GM23338 (cell line): ENCODE measurements at regions not wholly inside any gene's neighbourhood (a gene's known extent, or its start where the extent isn't known, plus 50 kb on each side); places are given as distances from the start of the nearest gene placed in this dataset.

Source experiments
- ATAC-seq: fragments of 200-7000 bp; cut with Tn5 transposase; 3 replicates; pipeline ENCODE4 v1.9.1; 2020
- DNase-seq: peaks from one replicate; pipeline ENCODE4 v3.0.0-alpha.2; 2015; ENCODE audit warnings: low spot score
- H2AFZ ChIP-seq: fragments of 200-600 bp; sonication (generic); 2 replicates; pipeline ENCODE4 v1.8.0; 2016; ENCODE audit warnings: antibody characterized with exemption, mild to moderate bottlenecking, moderate library complexity
- H3F3A ChIP-seq: fragments of 200-600 bp; sonication (generic); replicated peaks from 2 replicates; pipeline ENCODE4 v1.8.0; 2017; ENCODE audit warnings: antibody characterized with exemption, mixed run types, low read depth
- H3K27ac ChIP-seq: fragments of 200-600 bp; sonication (generic); 2 replicates; pipeline ENCODE4 v1.6.1; 2016; ENCODE audit warnings: low read depth
- H3K27me3 ChIP-seq: fragments of 200-600 bp; sonication (generic); 2 replicates; pipeline ENCODE4 v1.8.0; 2016; ENCODE audit warnings: mild to moderate bottlenecking, mixed run types, moderate library complexity; ENCODE audit not compliant: insufficient read depth
- H3K36me3 ChIP-seq: fragments of 200-600 bp; sonication (generic); 2 replicates; pipeline ENCODE4 v1.8.0; 2016; ENCODE audit warnings: mild to moderate bottlenecking; ENCODE audit not compliant: insufficient read depth
- H3K4me1 ChIP-seq: fragments of 200-600 bp; sonication (generic); 2 replicates; pipeline ENCODE4 v1.8.0; 2016; ENCODE audit warnings: mild to moderate bottlenecking, moderate library complexity; ENCODE audit not compliant: insufficient read depth
- H3K4me2 ChIP-seq: fragments of 200-600 bp; sonication (generic); 2 replicates; pipeline ENCODE4 v1.7.1; 2017; ENCODE audit warnings: mixed run types
- H3K4me3 ChIP-seq: fragments of 200-600 bp; sonication (generic); 2 replicates; pipeline ENCODE4 v1.6.1; 2016; ENCODE audit warnings: mixed run types
- H3K79me2 ChIP-seq: fragments of 200-600 bp; sonication (generic); replicated peaks from 2 replicates; pipeline ENCODE4 v1.8.0; 2017; ENCODE audit warnings: mild to moderate bottlenecking; ENCODE audit not compliant: insufficient read depth
- H3K9me2 ChIP-seq: fragments of 200-600 bp; sonication (generic); 2 replicates; pipeline ENCODE4 v1.8.0; 2017; ENCODE audit not compliant: insufficient read depth
- H4K20me1 ChIP-seq: fragments of 200-600 bp; sonication (generic); replicated peaks from 2 replicates; pipeline ENCODE4 v1.8.0; 2017; ENCODE audit warnings: mild to moderate bottlenecking; ENCODE audit not compliant: insufficient read depth
- H3K27ac Mint-ChIP-seq: 2 replicates; pipeline ENCODE4 v1.8.0; 2020; ENCODE audit warnings: inconsistent platforms, mild to moderate bottlenecking, moderate library complexity, mixed read lengths
- H3K27me3 Mint-ChIP-seq: 3 replicates; pipeline ENCODE4 v1.8.0; 2022; ENCODE audit warnings: low read depth, mild to moderate bottlenecking, moderate library complexity, mixed read lengths, inconsistent platforms; ENCODE audit not compliant: insufficient read depth, poor library complexity
- H3K36me3 Mint-ChIP-seq: 3 replicates; pipeline ENCODE4 v1.8.0; 2021; ENCODE audit warnings: low read depth, mild to moderate bottlenecking, inconsistent platforms, moderate library complexity, mixed read lengths
- H3K4me1 Mint-ChIP-seq: 3 replicates; pipeline ENCODE4 v1.8.0; 2020; ENCODE audit warnings: mild to moderate bottlenecking, inconsistent platforms, mixed read lengths
- H3K4me3 Mint-ChIP-seq: 3 replicates; pipeline ENCODE4 v1.8.0; 2021; ENCODE audit warnings: moderate library complexity, mild to moderate bottlenecking, inconsistent platforms, mixed read lengths
- H3K9me3 Mint-ChIP-seq: 3 replicates; pipeline ENCODE4 v1.8.0; 2020; ENCODE audit warnings: moderate library complexity, mild to moderate bottlenecking, inconsistent platforms, mixed read lengths
- CREB1 ChIP-seq: fragments of 250-450 bp; sonication (Bioruptor Pico); IDR thresholded peaks from 2 replicates; pipeline ENCODE4 v1.5.0; 2020; ENCODE audit warnings: low read depth, mild to moderate bottlenecking, moderate library complexity
- CTCF ChIP-seq, 2 experiments: fragments of 200-600 bp in 1 of 2; sonication (generic) in 1 of 2; conservative IDR thresholded peaks; 2 replicates each; pipeline versions ENCODE4 v1.5.1 to v1.6.1; 2016 to 2017; ENCODE audit warnings: antibody characterized with exemption in 2 of 2, low read depth in 2 of 2, mild to moderate bottlenecking in 2 of 2, moderate library complexity in 1 of 2
- EZH2 ChIP-seq: fragments of 200-600 bp; sonication (generic); IDR thresholded peaks from one replicate; pipeline ENCODE4 v1.8.0; 2017; ENCODE audit warnings: antibody characterized with exemption, mild to moderate bottlenecking, low read depth; ENCODE audit not compliant: unreplicated experiment
- EZH2phosphoT487 ChIP-seq: fragments of 200-600 bp; sonication (generic); IDR thresholded peaks from one replicate; pipeline ENCODE4 v1.8.1; 2018; ENCODE audit warnings: antibody characterized with exemption; ENCODE audit not compliant: unreplicated experiment
- JUNB ChIP-seq: IDR thresholded peaks from one replicate; pipeline ENCODE4 v1.6.1; 2016; ENCODE audit warnings: antibody characterized with exemption; ENCODE audit not compliant: unreplicated experiment
- NANOG ChIP-seq: IDR thresholded peaks from 2 replicates; pipeline ENCODE4 v1.6.1; 2016; ENCODE audit warnings: antibody characterized with exemption, borderline replicate concordance
- POLR2AphosphoS5 ChIP-seq: IDR thresholded peaks from 2 replicates; pipeline ENCODE4 v1.6.1; 2016; ENCODE audit warnings: antibody characterized with exemption, low read depth
- REST ChIP-seq: IDR thresholded peaks from one replicate; pipeline ENCODE4 v1.6.1; 2018; ENCODE audit warnings: antibody characterized with exemption; ENCODE audit not compliant: unreplicated experiment
- STAT1 ChIP-seq: IDR thresholded peaks from one replicate; pipeline ENCODE4 v1.6.1; 2016; ENCODE audit warnings: antibody characterized with exemption; ENCODE audit not compliant: unreplicated experiment
- ZNF114 ChIP-seq: fragments of 250-450 bp; sonication (Bioruptor Pico); IDR thresholded peaks from 2 replicates; pipeline ENCODE4 v1.5.0; 2020; ENCODE audit warnings: mild to moderate bottlenecking, moderate library complexity
- ZNF331 ChIP-seq: fragments of 250-450 bp; sonication (Bioruptor Pico); IDR thresholded peaks from 2 replicates; pipeline ENCODE4 v1.5.0; 2020; ENCODE audit warnings: low read depth, mild to moderate bottlenecking, moderate library complexity
- TF ChIP-seq, protein P1 (sequence below): IDR thresholded peaks from 2 replicates; pipeline ENCODE4 v1.6.1; 2016; ENCODE audit warnings: antibody characterized with exemption

DNA sequence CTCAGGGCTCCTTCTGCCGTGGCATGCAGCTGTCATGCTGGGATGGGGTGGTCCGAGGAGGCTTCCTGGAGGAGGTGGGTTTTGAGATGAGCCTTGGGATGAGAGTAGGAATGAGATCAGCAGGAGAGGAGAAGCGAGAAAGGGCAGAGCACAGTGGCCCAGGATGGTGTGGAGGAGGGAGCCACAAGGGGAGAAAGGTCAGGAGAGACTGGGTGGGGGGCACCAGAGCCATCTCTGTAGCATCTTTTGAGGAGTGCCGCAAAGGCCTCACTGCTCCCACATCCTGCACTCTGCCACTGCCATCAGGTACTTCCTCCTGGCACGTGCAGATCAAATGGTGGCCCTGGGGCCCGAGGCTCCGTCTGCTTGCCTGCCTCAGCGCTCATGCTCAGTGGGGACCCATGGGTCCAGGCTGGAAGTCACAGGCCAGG is 150.2 kb downstream of the MACROH2A1 start:
- peaks cover 19% of the 10 kb centered on the region for H3K27me3 Mint-ChIP-seq
- no peaks in the 10 kb centered on the region for H3K79me2 ChIP-seq
- H3K36me3 ChIP-seq, result no peaks in the 10 kb centered on the region
- H3K4me1 ChIP-seq, result no peaks in the 10 kb centered on the region
- no peak overlapping the region for H3K4me3 ChIP-seq
- ATAC-seq (no peak), DNase-seq (no peak)
- H3F3A ChIP-seq, result no peaks in the 10 kb centered on the region
- TF ChIP-seq, protein P1, sequence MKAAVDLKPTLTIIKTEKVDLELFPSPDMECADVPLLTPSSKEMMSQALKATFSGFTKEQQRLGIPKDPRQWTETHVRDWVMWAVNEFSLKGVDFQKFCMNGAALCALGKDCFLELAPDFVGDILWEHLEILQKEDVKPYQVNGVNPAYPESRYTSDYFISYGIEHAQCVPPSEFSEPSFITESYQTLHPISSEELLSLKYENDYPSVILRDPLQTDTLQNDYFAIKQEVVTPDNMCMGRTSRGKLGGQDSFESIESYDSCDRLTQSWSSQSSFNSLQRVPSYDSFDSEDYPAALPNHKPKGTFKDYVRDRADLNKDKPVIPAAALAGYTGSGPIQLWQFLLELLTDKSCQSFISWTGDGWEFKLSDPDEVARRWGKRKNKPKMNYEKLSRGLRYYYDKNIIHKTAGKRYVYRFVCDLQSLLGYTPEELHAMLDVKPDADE, result no peak
- no peak for TF ChIP-seq EZH2
- no peak for TF ChIP-seq CREB1
- no peak for TF ChIP-seq POLR2AphosphoS5
- H3K27ac Mint-ChIP-seq, result no peak overlapping the region
- peaks cover 6% of the 10 kb centered on the region; the same call in 2 of the 3 replicates for H3K4me1 Mint-ChIP-seq
- no peaks in the 10 kb centered on the region for H3K27me3 ChIP-seq
- H2AFZ ChIP-seq, result no peak overlapping the region
- no peaks in the 10 kb centered on the region for H3K9me2 ChIP-seq
- H4K20me1 ChIP-seq, result no peaks in the 10 kb centered on the region
- no peaks in the 10 kb centered on the region for H3K9me3 Mint-ChIP-seq
- H3K4me2 ChIP-seq, result no peak overlapping the region
- H3K4me3 Mint-ChIP-seq, result no peak overlapping the region
- no peak overlapping the region for H3K27ac ChIP-seq
- H3K36me3 Mint-ChIP-seq, result no peaks in the 10 kb centered on the region; the same call in 2 of the 3 replicates

DNA sequence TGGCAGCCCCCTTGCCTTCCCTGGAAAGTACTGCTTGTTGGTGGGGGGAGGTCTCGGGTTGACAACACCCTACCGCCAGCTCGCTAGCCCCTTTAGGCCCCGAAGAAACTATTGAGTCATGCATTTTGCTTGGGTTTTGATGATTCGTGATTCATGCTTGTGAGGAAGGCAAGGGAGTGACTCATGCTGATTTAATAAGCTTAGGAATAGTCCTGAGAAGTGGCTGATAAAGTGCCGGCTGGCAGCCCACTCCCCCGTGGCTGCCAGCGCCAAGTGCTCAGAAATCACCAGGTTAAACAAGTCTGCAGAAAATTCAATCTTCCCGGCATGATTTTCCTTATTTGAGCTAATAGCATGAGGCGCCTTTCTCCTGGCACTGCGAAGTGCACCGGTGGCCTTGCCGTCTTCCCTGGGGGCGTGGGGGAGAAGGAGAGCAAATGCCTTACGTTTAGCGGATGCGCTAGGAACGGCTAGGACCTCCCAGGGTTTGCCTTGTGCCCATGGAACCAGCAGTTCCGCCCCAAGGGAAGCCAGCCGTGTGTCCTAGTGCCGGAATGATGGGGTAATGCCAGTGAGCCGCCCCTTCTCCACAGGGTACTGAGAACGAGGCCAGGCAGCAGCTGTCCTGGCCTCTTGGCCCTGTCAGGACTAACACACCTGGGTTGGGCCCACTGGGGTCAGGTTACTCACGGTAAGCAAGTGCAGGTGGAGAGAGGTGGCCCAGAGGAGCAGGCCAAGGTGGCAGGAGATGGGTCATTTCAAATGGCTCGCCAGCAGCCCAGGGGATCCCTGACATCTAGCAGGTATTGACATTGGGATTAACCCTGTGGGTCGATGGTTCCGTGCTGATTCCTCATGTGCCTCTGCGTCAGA is 151.9 kb downstream of the MACROH2A1 start:
- Histone ChIP-seq H3K79me2 (no peaks in the 10 kb centered on the region), H2AFZ (no peak overlapping the region), H3K27ac (no peak overlapping the region), H3F3A (no peaks in the 10 kb centered on the region), H3K4me2 (no peak overlapping the region), H3K4me1 (no peaks in the 10 kb centered on the region), H3K27me3 (no peaks in the 10 kb centered on the region), H3K36me3 (no peaks in the 10 kb centered on the region), H3K4me3 (no peak overlapping the region), H4K20me1 (no peaks in the 10 kb centered on the region), H3K9me2 (no peaks in the 10 kb centered on the region)
- H3K36me3 Mint-ChIP-seq, result no peaks in the 10 kb centered on the region; the same call in 2 of the 3 replicates
- no peak overlapping the region for H3K4me3 Mint-ChIP-seq
- ATAC-seq, result peak; percentile 79
- peaks cover 14% of the 10 kb centered on the region for H3K27me3 Mint-ChIP-seq
- H3K9me3 Mint-ChIP-seq, result no peaks in the 10 kb centered on the region
- no peak overlapping the region; the same call in 1 of the 2 replicates for H3K27ac Mint-ChIP-seq
- peaks cover 6% of the 10 kb centered on the region; the same call in 2 of the 3 replicates for H3K4me1 Mint-ChIP-seq
- DNase-seq, result no peak
- no peak for TF ChIP-seq STAT1
- TF ChIP-seq, protein P1, result no peak
- TF ChIP-seq CREB1, result no peak
- TF ChIP-seq NANOG, result no peak
- TF ChIP-seq CTCF (conservative IDR thresholded peaks at IDR 0.05; ENCODE audit: low read depth in 2 of 2), result no peak
- TF ChIP-seq REST, result no peak
- TF ChIP-seq EZH2, result no peak
- TF ChIP-seq POLR2AphosphoS5, result no peak
- TF ChIP-seq ZNF114, result no peak
- TF ChIP-seq ZNF331 (CRISPR knock-in tag), result no peak
- no peak for TF ChIP-seq JUNB
- no peak for TF ChIP-seq EZH2phosphoT487
